Left ventricle myocardium inferior (tissue), 1 donor: ENCODE measurements at regions not wholly inside any gene's neighbourhood (a gene's known extent, or its start where the extent isn't known, plus 50 kb on each side); places are given as distances from the start of the nearest gene placed in this dataset.

Experiments used
- DNase-seq: peaks from one replicate; pipeline ENCODE4 v3.0.0-alpha.2; 2020
- H3K27ac ChIP-seq: fragments of 200-600 bp; replicated peaks from 2 replicates; pipeline ENCODE4 v1.8.0; 2021
- H3K27me3 ChIP-seq: fragments of 200-600 bp; 2 replicates; pipeline ENCODE4 v1.8.0; 2021; ENCODE audit warnings: low read depth
- H3K36me3 ChIP-seq: fragments of 200-600 bp; 2 replicates; pipeline ENCODE4 v1.8.0; 2021
- H3K4me1 ChIP-seq: fragments of 200-600 bp; 2 replicates; pipeline ENCODE4 v1.8.0; 2021
- H3K4me3 ChIP-seq: fragments of 200-600 bp; 2 replicates; pipeline ENCODE4 v1.8.0; 2021; ENCODE audit warnings: mild to moderate bottlenecking, moderate library complexity
- H3K9me3 ChIP-seq: fragments of 200-600 bp; replicated peaks from 2 replicates; pipeline ENCODE4 v1.8.0; 2021
- CTCF ChIP-seq: fragments of 200-600 bp; IDR thresholded peaks from 2 replicates; pipeline ENCODE4 v1.8.0; 2021; ENCODE audit warnings: antibody characterized with exemption, mild to moderate bottlenecking, borderline replicate concordance
- intact Hi-C: fragments of 100-400 bp; cut with micrococcal nuclease; formaldehyde crosslinking; loops from one replicate; pipeline ENCODE4 v1.11.0; 2022
- donor health status: DM: no; HTN: yes; CAD: no; lungs with severe emphysema.

GRCh38 chr21:26761174-26761915 lies 83.9 kb downstream of the ADAMTS1 start:
- Histone ChIP-seq H3K4me3 (no peak overlapping the region), H3K4me1 (no peaks in the 10 kb centered on the region), H3K36me3 (no peaks in the 10 kb centered on the region), H3K27me3 (no peaks in the 10 kb centered on the region), H3K9me3 (no peaks in the 10 kb centered on the region), H3K27ac (no peak overlapping the region)
- no peak for TF ChIP-seq CTCF
- no peak for DNase-seq
- intact Hi-C loops: loop anchor here (10.0 kb wide), 1 partner anchor 933 kb away; no protein-coding TSS in a partner anchor

DNA sequence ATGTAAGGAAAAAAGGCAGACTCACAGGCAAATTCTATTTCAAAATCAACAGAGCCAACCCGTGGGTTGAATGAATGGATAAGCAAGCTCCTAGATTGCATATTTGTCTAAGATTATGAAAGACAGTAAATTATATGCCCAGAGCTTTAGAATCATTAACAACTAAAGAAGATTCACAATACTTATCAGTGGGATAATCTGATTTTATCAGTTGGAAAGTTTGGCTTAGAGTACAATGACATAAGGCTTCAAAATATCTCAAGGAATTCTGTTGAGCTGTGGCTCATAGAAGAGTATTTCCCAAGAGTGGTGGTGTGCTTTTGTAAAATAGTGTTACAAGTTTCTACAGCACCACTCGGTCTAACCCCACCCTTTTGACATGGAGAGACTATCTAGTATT lies 85.5 kb downstream of the ADAMTS1 start:
- intact Hi-C loops: loop anchor here (10.0 kb wide), 1 partner anchor 935 kb away; no protein-coding TSS in a partner anchor
- H3K4me3 ChIP-seq: no peak overlapping the region
- H3K27me3 ChIP-seq: no peaks in the 10 kb centered on the region

GRCh38 chr21:26758083-26758880 lies 86.9 kb downstream of the ADAMTS1 start:
- no peaks in the 10 kb centered on the region for H3K4me1 ChIP-seq
- no peak for DNase-seq
- no peaks in the 10 kb centered on the region for H3K9me3 ChIP-seq
- intact Hi-C loops: no loop called here
- no peak overlapping the region for H3K27ac ChIP-seq
- no peak for TF ChIP-seq CTCF
- H3K4me3 ChIP-seq: no peak overlapping the region
- no peaks in the 10 kb centered on the region for H3K36me3 ChIP-seq
- no peaks in the 10 kb centered on the region for H3K27me3 ChIP-seq

More for the DNA sequence above, 85.5 kb downstream of the ADAMTS1 start:
- H3K36me3 ChIP-seq: no peaks in the 10 kb centered on the region
- no peak for DNase-seq
- no peaks in the 10 kb centered on the region for H3K4me1 ChIP-seq
- H3K27ac ChIP-seq: no peak overlapping the region
- H3K9me3 ChIP-seq: no peaks in the 10 kb centered on the region
- TF ChIP-seq CTCF: no peak

GRCh38 chr21:26756491-26757159 lies 88.6 kb downstream of the ADAMTS1 start:
- DNase-seq: no peak
- intact Hi-C loops: no loop called here
- H3K36me3 ChIP-seq: no peaks in the 10 kb centered on the region

More at GRCh38 chr21:26756491-26757159, 88.6 kb downstream of the ADAMTS1 start:
- Histone ChIP-seq H3K4me3 (no peak overlapping the region), H3K27ac (no peak overlapping the region), H3K27me3 (no peaks in the 10 kb centered on the region), H3K9me3 (no peaks in the 10 kb centered on the region), H3K4me1 (no peaks in the 10 kb centered on the region)
- no peak for TF ChIP-seq CTCF
